ENCODE measurements at regions not wholly inside any gene's neighbourhood (a gene's known extent, or its start where the extent isn't known, plus 50 kb on each side); places are given as distances from the start of the nearest gene placed in this dataset.

DNA sequence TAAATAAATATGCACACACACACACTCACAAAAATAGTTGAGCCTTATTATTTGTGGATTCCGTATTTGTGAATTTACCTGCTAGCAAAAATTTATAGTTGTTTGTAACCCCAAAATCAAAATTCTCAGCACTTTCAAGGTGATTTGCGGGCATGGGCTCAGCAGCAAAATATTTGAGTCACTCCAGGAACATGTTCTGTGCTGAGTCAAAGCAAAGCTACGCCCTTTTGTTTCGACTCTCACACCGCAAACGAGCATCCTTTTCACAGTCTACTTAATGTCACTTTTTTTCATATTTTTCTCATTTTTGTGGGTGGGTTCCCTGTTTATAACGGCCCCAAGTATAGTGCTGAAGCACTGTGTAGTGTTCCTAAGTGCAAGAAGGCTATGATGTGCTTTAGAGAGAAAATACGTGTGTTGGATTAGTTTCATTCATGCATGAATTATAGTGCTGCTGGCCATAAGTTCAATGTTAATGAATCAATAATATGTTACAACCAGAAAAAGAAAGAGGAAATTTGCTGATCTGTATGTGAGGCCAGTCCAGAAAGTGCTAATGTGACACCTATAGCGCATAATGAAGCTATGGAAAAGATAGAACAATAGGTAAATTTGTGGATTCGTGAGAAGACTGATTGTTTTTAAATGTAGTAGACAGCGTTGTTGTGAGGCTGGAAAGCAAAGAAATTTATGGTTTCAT, 723.2 kb upstream of the AGA start:
- Histone ChIP-seq H3K36me3 (no peaks in the 10 kb centered on the region), H3K4me3 (ENCODE audit: low read depth, low read length) (no peak overlapping the region), H3K27me3 (ENCODE audit: insufficient read depth, low read depth, severe bottlenecking) (peaks cover 55% of the 10 kb centered on the region), H3K9me3 (ENCODE audit: severe bottlenecking) (no peaks in the 10 kb centered on the region), H3K27ac (no peak overlapping the region)
- no peak for DNase-seq
- TF ChIP-seq, protein P1, sequence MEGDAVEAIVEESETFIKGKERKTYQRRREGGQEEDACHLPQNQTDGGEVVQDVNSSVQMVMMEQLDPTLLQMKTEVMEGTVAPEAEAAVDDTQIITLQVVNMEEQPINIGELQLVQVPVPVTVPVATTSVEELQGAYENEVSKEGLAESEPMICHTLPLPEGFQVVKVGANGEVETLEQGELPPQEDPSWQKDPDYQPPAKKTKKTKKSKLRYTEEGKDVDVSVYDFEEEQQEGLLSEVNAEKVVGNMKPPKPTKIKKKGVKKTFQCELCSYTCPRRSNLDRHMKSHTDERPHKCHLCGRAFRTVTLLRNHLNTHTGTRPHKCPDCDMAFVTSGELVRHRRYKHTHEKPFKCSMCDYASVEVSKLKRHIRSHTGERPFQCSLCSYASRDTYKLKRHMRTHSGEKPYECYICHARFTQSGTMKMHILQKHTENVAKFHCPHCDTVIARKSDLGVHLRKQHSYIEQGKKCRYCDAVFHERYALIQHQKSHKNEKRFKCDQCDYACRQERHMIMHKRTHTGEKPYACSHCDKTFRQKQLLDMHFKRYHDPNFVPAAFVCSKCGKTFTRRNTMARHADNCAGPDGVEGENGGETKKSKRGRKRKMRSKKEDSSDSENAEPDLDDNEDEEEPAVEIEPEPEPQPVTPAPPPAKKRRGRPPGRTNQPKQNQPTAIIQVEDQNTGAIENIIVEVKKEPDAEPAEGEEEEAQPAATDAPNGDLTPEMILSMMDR (IDR thresholded peaks at IDR 0.05; ENCODE audit: low read depth, low read length) = no peak

DNA sequence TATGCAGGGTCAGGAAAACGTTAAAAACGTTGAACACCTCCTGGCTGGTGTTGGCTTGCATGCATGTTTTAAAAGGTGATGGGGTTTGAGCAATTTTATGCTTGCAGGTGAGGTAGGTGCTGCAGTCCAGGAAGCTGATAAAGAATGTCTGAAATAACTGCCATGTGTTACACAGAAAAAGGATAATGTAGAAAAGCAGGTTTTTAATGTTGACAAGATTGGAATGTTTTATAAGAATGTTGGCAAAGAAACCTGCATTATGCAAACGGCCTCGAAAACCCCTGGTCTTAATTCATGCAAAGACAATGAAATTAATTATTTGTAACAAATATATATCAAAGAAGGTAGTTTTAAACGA, 723.7 kb upstream of the AGA start:
- no peak for DNase-seq
- TF ChIP-seq, protein P1 (IDR thresholded peaks at IDR 0.05; ENCODE audit: low read depth, low read length) = no peak
- H3K4me3 ChIP-seq (ENCODE audit: low read depth, low read length) = no peak overlapping the region
- peaks cover 55% of the 10 kb centered on the region for H3K27me3 ChIP-seq (ENCODE audit: insufficient read depth, low read depth, severe bottlenecking)
- H3K9me3 ChIP-seq (ENCODE audit: severe bottlenecking) = no peaks in the 10 kb centered on the region
- H3K36me3 ChIP-seq = no peaks in the 10 kb centered on the region
- no peak overlapping the region for H3K27ac ChIP-seq

DNA sequence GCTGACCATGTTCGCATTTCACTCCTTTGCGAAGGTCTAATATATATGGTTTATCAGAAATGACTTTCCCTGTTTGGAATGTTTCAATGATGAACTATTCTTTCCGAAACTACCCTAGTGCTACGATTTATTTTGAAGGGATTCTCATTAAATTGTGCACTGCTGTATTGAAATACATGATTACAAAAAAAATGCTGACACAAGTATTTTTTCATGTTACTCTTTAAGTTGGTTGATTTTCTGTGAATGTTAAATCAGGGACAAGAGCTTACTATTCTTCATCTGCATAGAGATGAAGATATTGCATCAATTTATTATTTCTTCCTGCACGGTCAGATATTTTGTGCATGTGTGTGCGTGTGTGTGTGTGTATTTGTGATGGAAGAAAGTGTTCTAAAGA, 731.5 kb upstream of the AGA start:
- no peak overlapping the region for H3K4me3 ChIP-seq (ENCODE audit: low read depth, low read length)

DNA sequence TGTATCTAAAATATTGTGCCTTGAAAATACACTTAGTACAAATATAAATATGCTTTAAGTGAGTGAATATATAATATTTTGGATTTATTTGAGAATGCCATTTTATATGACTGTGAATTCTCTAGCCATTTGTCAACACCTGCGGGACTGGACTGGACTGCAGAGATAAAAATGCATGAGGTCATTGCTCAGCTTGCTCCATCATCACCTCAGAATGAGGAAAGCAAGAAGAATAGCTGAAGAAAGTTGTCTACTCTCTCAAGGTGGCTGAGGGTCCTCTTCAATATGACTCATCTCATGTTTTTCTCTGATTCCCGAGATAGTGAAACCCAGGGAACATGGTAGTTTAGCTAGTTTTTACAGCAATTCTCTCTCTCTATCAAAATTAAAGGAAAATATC, 732.5 kb upstream of the AGA start:
- TF ChIP-seq, protein P1 (IDR thresholded peaks at IDR 0.05; ENCODE audit: low read depth, low read length) = no peak

More for the DNA sequence above, 731.5 kb upstream of the AGA start:
- DNase-seq = no peak
- TF ChIP-seq, protein P1 (IDR thresholded peaks at IDR 0.05; ENCODE audit: low read depth, low read length) = no peak
- peaks cover 23% of the 10 kb centered on the region for H3K27me3 ChIP-seq (ENCODE audit: insufficient read depth, low read depth, severe bottlenecking)
- no peaks in the 10 kb centered on the region for H3K36me3 ChIP-seq
- H3K27ac ChIP-seq = no peak overlapping the region
- H3K9me3 ChIP-seq (ENCODE audit: severe bottlenecking) = no peaks in the 10 kb centered on the region

DNA sequence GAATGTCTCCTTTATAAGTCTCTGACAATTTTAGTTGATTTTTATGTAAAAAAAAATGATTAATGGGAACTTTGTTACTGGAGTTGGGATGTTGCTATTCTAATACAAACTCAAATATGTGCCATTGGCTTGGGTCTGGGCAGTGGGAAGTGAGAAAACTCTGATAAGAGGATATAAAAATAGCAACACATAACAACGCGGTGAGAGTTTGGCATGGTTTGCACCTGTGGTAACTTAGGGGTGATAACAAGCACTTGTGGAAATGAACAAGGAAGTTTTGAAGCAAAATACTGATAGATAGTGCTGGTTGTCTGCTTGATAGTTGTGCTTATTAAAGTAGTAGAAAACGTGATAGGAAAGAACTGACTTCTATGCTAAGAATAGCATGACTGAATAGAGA, 743.3 kb upstream of the AGA start:
- no peak overlapping the region for H3K27ac ChIP-seq
- no peaks in the 10 kb centered on the region for H3K9me3 ChIP-seq (ENCODE audit: severe bottlenecking)
- TF ChIP-seq, protein P1 (IDR thresholded peaks at IDR 0.05; ENCODE audit: low read depth, low read length) = no peak
- H3K36me3 ChIP-seq = no peaks in the 10 kb centered on the region
- H3K4me3 ChIP-seq (ENCODE audit: low read depth, low read length) = no peak overlapping the region
- no peak for DNase-seq
- peaks cover 64% of the 10 kb centered on the region for H3K27me3 ChIP-seq (ENCODE audit: insufficient read depth, low read depth, severe bottlenecking)

More for the DNA sequence above, 732.5 kb upstream of the AGA start:
- H3K9me3 ChIP-seq (ENCODE audit: severe bottlenecking) = no peaks in the 10 kb centered on the region
- H3K27ac ChIP-seq = no peak overlapping the region
- no peak for DNase-seq
- H3K27me3 ChIP-seq (ENCODE audit: insufficient read depth, low read depth, severe bottlenecking) = peaks cover 18% of the 10 kb centered on the region
- H3K4me3 ChIP-seq (ENCODE audit: low read depth, low read length) = no peak overlapping the region
- no peaks in the 10 kb centered on the region for H3K36me3 ChIP-seq

DNA sequence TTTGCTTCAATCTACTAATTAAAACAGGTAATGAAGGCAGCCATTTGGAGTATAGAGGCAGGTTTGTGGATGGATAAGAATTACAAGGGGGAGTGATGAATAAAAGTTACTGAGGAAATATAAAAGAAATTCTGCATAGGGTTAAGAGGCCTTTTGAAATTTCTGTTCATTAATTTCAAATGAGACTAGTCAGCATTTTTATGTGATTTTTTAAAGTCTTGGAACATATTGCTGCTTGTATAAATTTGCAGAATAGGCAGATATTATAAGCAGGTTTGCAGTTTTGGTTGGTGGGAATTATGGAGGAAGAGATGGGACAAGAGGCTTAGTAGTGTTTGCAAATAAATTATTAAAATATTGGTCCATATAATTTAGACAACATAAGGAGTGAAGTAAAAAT, 750.4 kb upstream of the AGA start:
- DNase-seq = no peak
- TF ChIP-seq, protein P1 (IDR thresholded peaks at IDR 0.05; ENCODE audit: low read depth, low read length) = no peak
- Histone ChIP-seq H3K27ac (no peak overlapping the region), H3K36me3 (no peaks in the 10 kb centered on the region), H3K27me3 (ENCODE audit: insufficient read depth, low read depth, severe bottlenecking) (peaks cover 68% of the 10 kb centered on the region), H3K4me3 (ENCODE audit: low read depth, low read length) (no peak overlapping the region), H3K9me3 (ENCODE audit: severe bottlenecking) (no peaks in the 10 kb centered on the region)
